Gastrocnemius medialis (tissue), 4 donors: ENCODE measurements at regions not wholly inside any gene's neighbourhood (a gene's known extent, or its start where the extent isn't known, plus 50 kb on each side); places are given as distances from the start of the nearest gene placed in this dataset.

Source experiments
- CTCF ChIP-seq, 5 experiments: fragments of 450-650 bp in 3 of 5; fragments of 200-600 bp in 2 of 5; sonication (generic) in 2 of 5; IDR thresholded peaks in 4 of 5; conservative IDR thresholded peaks in 1 of 5; 1 replicate in 4 of 5; 2 replicates in 1 of 5; pipeline ENCODE4 v1.5.1; 2016 to 2019; ENCODE audit warnings: antibody characterized with exemption in 5 of 5, mild to moderate bottlenecking in 3 of 5, moderate library complexity in 3 of 5
- POLR2A ChIP-seq, 2 donors: fragments of 450-650 bp; IDR thresholded peaks; one replicate each; pipeline ENCODE4 v1.6.1; 2017; ENCODE audit warnings: antibody characterized with exemption in 2 of 2, mild to moderate bottlenecking in 2 of 2, moderate library complexity in 2 of 2

- no peak for TF ChIP-seq POLR2A (IDR thresholded peaks at IDR 0.05)
- TF ChIP-seq CTCF (IDR thresholded peaks at IDR 0.05 in 4 of 5, conservative IDR thresholded peaks at IDR 0.05 in 1 of 5) = no peak
Measured at GRCh38 chr12:59393506-59393905, 202.3 kb upstream of the SLC16A7 start.
